Psoas muscle (tissue), 7 donors: ENCODE measurements at regions not wholly inside any gene's neighbourhood (a gene's known extent, or its start where the extent isn't known, plus 50 kb on each side); places are given as distances from the start of the nearest gene placed in this dataset.

Experiments used
- ATAC-seq, 4 donors: fragments of 200-7000 bp; cut with Tn5 transposase; one replicate each; pipeline ENCODE4 v1.9.1; 2020; ENCODE audit warnings: moderate library complexity in 3 of 4, mild to moderate bottlenecking in 2 of 4
- DNase-seq, 2 donors: peaks; one replicate each; pipeline ENCODE4 v3.0.0-alpha.2; 2020
- H3K27ac ChIP-seq: fragments of 200-600 bp; one replicate; pipeline ENCODE4 v1.8.0; 2022
- H3K27me3 ChIP-seq, 3 donors: fragments of 200-600 bp in 1 of 3; one replicate each; pipeline versions ENCODE4 v1.6.1 to v1.8.0; 2013 to 2022; ENCODE audit warnings: low read length in 2 of 3, mild to moderate bottlenecking in 2 of 3, moderate library complexity in 1 of 3; ENCODE audit not compliant: insufficient read depth in 3 of 3
- H3K36me3 ChIP-seq, 2 donors: fragments of 200-600 bp in 1 of 2; one replicate each; pipeline versions ENCODE4 v1.6.1 to v1.8.0; 2013 to 2022; ENCODE audit warnings: low read depth in 1 of 2, mild to moderate bottlenecking in 1 of 2, moderate library complexity in 1 of 2; ENCODE audit not compliant: insufficient read depth in 1 of 2
- H3K4me1 ChIP-seq: fragments of 200-600 bp; one replicate; pipeline ENCODE4 v1.8.0; 2022
- H3K4me3 ChIP-seq: fragments of 200-600 bp; one replicate; pipeline ENCODE4 v1.8.0; 2022; ENCODE audit warnings: mild to moderate bottlenecking
- H3K9me3 ChIP-seq: fragments of 200-600 bp; one replicate; pipeline ENCODE4 v1.8.0; 2022
- CTCF ChIP-seq: fragments of 200-600 bp; IDR thresholded peaks from one replicate; pipeline ENCODE4 v1.8.0; 2022; ENCODE audit warnings: antibody characterized with exemption
- WGBS, 3 donors: extraction: QIAGEN DNeasy Blood & Tissue Kit; methylation state at CpG; one replicate each; pipeline versions ENCODE4 v1.1.6 to v1.1.7; 2013; 5-methylcytosine and 5-hydroxymethylcytosine counted together
- intact Hi-C, 2 donors: fragments of 100-400 bp; cut with DNase I; formaldehyde crosslinking; loops; one replicate each; pipeline versions ENCODE4 v1.11.0 to v1.14.2; 2022
- donor health status: healthy with polysubstance abuse.
- donor health status: DM: no; HTN: no; CAD: no; lungs with moderate emphysema.
- donor health status: Bipolar disorder and iron deficiency.
- donor health status: healthy.
- donor health status: DM: yes; HTN: yes; CAD: no.
- donor health status: DM: no; HTN: no; CAD: no.
- donor health status: DM: yes; HTN: yes; CAD: no.

GRCh38 chr14:58977366-58977765, 211.1 kb upstream of the DAAM1 start:
- no peak overlapping the region for H3K4me3 ChIP-seq
- H3K27ac ChIP-seq: no peak overlapping the region
- no peaks in the 10 kb centered on the region for H3K27me3 ChIP-seq
- intact Hi-C loops: no loop called here
- no peak for DNase-seq
- no peaks in the 10 kb centered on the region for H3K9me3 ChIP-seq
- no peak for ATAC-seq
- WGBS, 3 donors: 85 to 96% (median 86%) methylated on average over 2 of the region's 2 CpGs
- no peaks in the 10 kb centered on the region for H3K36me3 ChIP-seq
- no peaks in the 10 kb centered on the region for H3K4me1 ChIP-seq
- no peak for TF ChIP-seq CTCF

- no peak for DNase-seq
- WGBS, 3 donors: 38 to 47% (median 47%) methylated on average over 4 of the region's 4 CpGs
These were observed 210.1 kb upstream of the DAAM1 start for GRCh38 chr14:58978343-58978742.

GRCh38 chr14:58979325-58979724, 209.1 kb upstream of the DAAM1 start:
- H3K9me3 ChIP-seq: no peaks in the 10 kb centered on the region
- 68 to 84% (median 73%) methylated on average over 6 of the region's 6 CpGs for WGBS, 3 donors
- H3K27me3 ChIP-seq: no peaks in the 10 kb centered on the region
- intact Hi-C loops: no loop called here
- H3K4me1 ChIP-seq: no peaks in the 10 kb centered on the region
- no peaks in the 10 kb centered on the region for H3K36me3 ChIP-seq
- ATAC-seq (no peak), DNase-seq (no peak)
- H3K4me3 ChIP-seq: no peak overlapping the region
- no peak overlapping the region for H3K27ac ChIP-seq
- no peak for TF ChIP-seq CTCF

More at GRCh38 chr14:58978343-58978742, 210.1 kb upstream of the DAAM1 start:
- Histone ChIP-seq H3K4me1 (no peaks in the 10 kb centered on the region), H3K4me3 (no peak overlapping the region), H3K9me3 (no peaks in the 10 kb centered on the region), H3K36me3 (no peaks in the 10 kb centered on the region), H3K27me3 (no peaks in the 10 kb centered on the region), H3K27ac (no peak overlapping the region)
- TF ChIP-seq CTCF: no peak
- intact Hi-C loops: no loop called here
- ATAC-seq: no peak

- no peaks in the 10 kb centered on the region for H3K36me3 ChIP-seq
- no peak for TF ChIP-seq CTCF
- H3K4me1 ChIP-seq: no peaks in the 10 kb centered on the region
- no peak overlapping the region for H3K27ac ChIP-seq
- intact Hi-C loops: no loop called here
- H3K27me3 ChIP-seq: peaks cover 0 to 2% (median 0%) of the 10 kb centered on the region in 3 donors
- DNase-seq: no peak
- 97 to 100% (median 98%) methylated on average over 1 of the region's 1 CpG for WGBS, 3 donors
- H3K4me3 ChIP-seq: no peak overlapping the region
- H3K9me3 ChIP-seq: no peaks in the 10 kb centered on the region
- no peak for ATAC-seq
These were observed 206.6 kb upstream of the DAAM1 start for GRCh38 chr14:58981840-58982239.

- Histone ChIP-seq H3K9me3 (no peaks in the 10 kb centered on the region), H3K4me1 (no peaks in the 10 kb centered on the region), H3K27me3 (peaks cover 0 to 2% (median 0%) of the 10 kb centered on the region in 3 donors), H3K4me3 (no peak overlapping the region), H3K36me3 (no peaks in the 10 kb centered on the region), H3K27ac (no peak overlapping the region)
- ATAC-seq: no peak
- intact Hi-C loops: no loop called here
- WGBS, 3 donors: 77 to 80% (median 77%) methylated on average over 4 of the region's 4 CpGs
- no peak for DNase-seq
- TF ChIP-seq CTCF: no peak
These were observed 202.7 kb upstream of the DAAM1 start for GRCh38 chr14:58985786-58986185.
